Vagina (tissue), 2 donors: ENCODE measurements at regions not wholly inside any gene's neighbourhood (a gene's known extent, or its start where the extent isn't known, plus 50 kb on each side); places are given as distances from the start of the nearest gene placed in this dataset.

Experiments
- CTCF ChIP-seq, 3 experiments: fragments of 450-650 bp in 2 of 3; fragments of 200-600 bp in 1 of 3; sonication (generic) in 1 of 3; IDR thresholded peaks; one replicate each; pipeline ENCODE4 v1.5.1; 2017 to 2019; ENCODE audit warnings: antibody characterized with exemption in 3 of 3, mild to moderate bottlenecking in 2 of 3, moderate library complexity in 2 of 3
- POLR2A ChIP-seq, 2 donors: fragments of 450-650 bp; IDR thresholded peaks; one replicate each; pipeline ENCODE4 v1.6.1; 2017; ENCODE audit warnings: antibody characterized with exemption in 2 of 2, mild to moderate bottlenecking in 2 of 2, moderate library complexity in 2 of 2
- POLR2AphosphoS5 ChIP-seq, 2 donors: sonication (generic); formaldehyde crosslinking; IDR thresholded peaks; one replicate each; pipeline ENCODE4 v1.9.0; 2017; ENCODE audit warnings: antibody characterized with exemption in 2 of 2, mild to moderate bottlenecking in 2 of 2, low read depth in 1 of 2; ENCODE audit not compliant: insufficient read depth in 1 of 2

GRCh38 chr6:156697225-156697830 lies 79.8 kb upstream of the ARID1B start:
- TF ChIP-seq CTCF (IDR thresholded peaks at IDR 0.05) (no peak), POLR2A (IDR thresholded peaks at IDR 0.05) (no peak), POLR2AphosphoS5 (IDR thresholded peaks at IDR 0.05; ENCODE audit: insufficient read depth in 1 of 2, low read depth in 1 of 2) (no peak)
